ENCODE measurements at regions not wholly inside any gene's neighbourhood (a gene's known extent, or its start where the extent isn't known, plus 50 kb on each side); places are given as distances from the start of the nearest gene placed in this dataset.

DNA sequence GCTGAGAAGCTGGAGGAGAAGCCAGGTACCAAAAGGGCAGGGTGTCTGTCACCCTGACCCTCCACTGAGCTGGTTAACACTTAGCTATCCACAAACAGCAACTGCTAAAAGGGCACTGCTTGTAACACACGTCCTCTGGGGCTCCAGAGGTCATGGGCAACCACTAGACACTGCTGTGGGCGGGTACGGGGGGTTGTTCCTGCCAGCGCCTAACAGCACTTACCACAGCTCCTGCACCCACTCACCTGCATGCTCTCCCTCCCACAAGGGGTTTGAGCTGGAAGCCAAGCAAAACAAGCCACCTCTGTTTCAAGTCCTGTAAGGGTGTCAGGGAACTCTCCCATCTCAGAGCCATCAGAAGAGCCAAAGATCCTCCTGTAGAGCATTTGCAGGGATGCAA is 407.6 kb downstream of the MFSD1 start:
- ATAC-seq (replicated peaks in 1 of 2) (no peak), DNase-seq (no peak)
- H3K27ac Mint-ChIP-seq, result no peak overlapping the region
- no peak overlapping the region for H3K4me3 Mint-ChIP-seq
- H3K27me3 Mint-ChIP-seq (ENCODE audit: low read depth), result no peaks in the 10 kb centered on the region
- no peaks in the 10 kb centered on the region for H3K36me3 Mint-ChIP-seq (ENCODE audit: insufficient read depth in 2 of 2)
- no peaks in the 10 kb centered on the region for H3K4me1 Mint-ChIP-seq (ENCODE audit: low read depth)
- peaks cover 5 to 7% of the 10 kb centered on the region in 2 donors for H3K9me3 Mint-ChIP-seq

DNA sequence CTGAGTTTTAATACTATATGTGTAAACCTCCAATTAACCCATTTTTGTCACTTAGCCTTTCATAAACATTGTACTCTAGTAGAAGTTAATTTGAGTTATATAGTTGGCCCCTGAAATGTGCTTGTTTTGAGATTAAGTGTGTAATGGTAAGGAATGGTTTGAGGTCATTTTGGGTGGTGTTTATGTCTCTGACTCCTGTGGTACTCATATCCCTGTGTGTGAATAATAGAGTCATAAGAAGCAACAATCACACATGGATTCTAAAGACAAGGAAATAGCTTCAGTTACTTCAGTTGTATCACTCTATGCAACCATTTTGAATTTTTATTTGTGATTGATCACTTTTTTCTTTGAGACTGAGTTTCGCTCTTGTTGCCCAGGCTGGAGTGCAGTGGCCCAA is 408.5 kb downstream of the MFSD1 start:
- Mint-ChIP-seq H3K27ac (no peak overlapping the region), H3K36me3 (ENCODE audit: insufficient read depth in 2 of 2) (no peaks in the 10 kb centered on the region), H3K9me3 (peaks cover 5 to 7% of the 10 kb centered on the region in 2 donors), H3K4me1 (ENCODE audit: low read depth) (no peaks in the 10 kb centered on the region), H3K4me3 (no peak overlapping the region), H3K27me3 (ENCODE audit: low read depth) (no peaks in the 10 kb centered on the region)
- ATAC-seq (replicated peaks in 1 of 2), result no peak
- DNase-seq, result no peak

DNA sequence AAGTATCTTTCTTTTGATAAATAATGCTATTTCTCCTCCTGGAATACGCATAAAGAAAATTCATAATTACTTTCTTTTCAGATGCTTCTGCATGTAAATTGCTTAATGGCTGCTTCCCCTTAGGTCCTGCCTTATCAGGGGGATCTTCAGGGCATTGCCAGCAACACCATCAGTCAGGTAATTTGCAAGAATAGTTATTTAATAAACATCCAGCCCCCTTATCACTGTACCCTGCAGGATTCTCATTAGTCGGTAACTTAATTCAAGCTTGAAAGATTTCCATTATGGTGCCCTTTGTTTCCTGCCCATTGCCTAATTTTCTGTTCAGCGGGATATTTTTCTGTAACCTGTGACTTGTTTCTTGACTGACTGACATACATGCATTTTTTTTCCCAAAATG is 414.5 kb downstream of the MFSD1 start:
- no peak for DNase-seq
- Mint-ChIP-seq H3K4me3 (no peak overlapping the region), H3K27me3 (ENCODE audit: low read depth) (peaks cover 5% of the 10 kb centered on the region), H3K36me3 (ENCODE audit: insufficient read depth in 2 of 2) (no peaks in the 10 kb centered on the region), H3K9me3 (no peaks in the 10 kb centered on the region), H3K27ac (no peak overlapping the region), H3K4me1 (ENCODE audit: low read depth) (no peaks in the 10 kb centered on the region)
- ATAC-seq (replicated peaks in 1 of 2), result no peak

DNA sequence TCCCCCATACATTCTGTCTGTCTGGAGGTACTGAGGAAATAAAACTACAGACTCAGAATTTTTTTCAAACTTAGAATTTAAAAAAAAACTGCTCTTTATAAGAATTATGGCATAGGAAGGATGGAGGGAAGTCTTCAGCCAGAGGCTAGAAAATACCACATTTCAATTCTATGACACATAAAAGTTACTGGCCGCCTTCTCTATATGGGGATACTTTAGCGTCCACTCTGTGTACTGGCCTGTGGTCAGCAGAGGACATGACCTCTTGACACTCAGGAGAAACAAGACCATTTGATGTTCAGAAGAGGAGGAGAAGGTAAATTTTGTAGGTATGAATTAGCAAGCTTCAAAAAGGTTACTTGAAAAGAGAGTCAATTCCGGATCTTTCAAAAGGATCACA is 417.4 kb downstream of the MFSD1 start:
- H3K36me3 Mint-ChIP-seq (ENCODE audit: insufficient read depth in 2 of 2), result no peaks in the 10 kb centered on the region
- H3K4me1 Mint-ChIP-seq (ENCODE audit: low read depth), result no peaks in the 10 kb centered on the region
- no peak overlapping the region for H3K27ac Mint-ChIP-seq
- ATAC-seq (replicated peaks in 1 of 2), result no peak
- DNase-seq, result no peak
- peaks cover 5% of the 10 kb centered on the region for H3K27me3 Mint-ChIP-seq (ENCODE audit: low read depth)
- H3K4me3 Mint-ChIP-seq, result no peak overlapping the region
- H3K9me3 Mint-ChIP-seq, result no peaks in the 10 kb centered on the region

DNA sequence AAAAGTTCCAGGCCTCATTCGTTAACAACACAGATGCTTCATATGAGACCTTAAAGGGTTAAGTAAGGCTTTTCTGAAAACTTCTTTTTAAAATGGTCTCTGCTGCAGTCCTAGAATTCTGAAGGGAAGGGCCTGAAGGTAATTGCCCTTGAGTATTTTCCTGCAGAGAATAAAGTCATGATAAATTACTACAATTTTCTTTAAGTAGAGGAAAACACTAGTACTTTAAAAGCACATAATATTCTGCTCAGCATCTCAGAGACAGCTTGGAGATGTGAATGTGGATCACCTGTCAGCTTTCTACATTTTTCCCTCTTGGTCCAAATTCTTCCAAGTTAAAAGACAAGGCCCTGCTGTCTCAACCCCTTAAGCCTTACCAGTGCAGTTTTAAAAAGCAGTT is 419.5 kb downstream of the MFSD1 start:
- H3K4me3 Mint-ChIP-seq, result no peak overlapping the region
- peaks cover 5% of the 10 kb centered on the region for H3K27me3 Mint-ChIP-seq (ENCODE audit: low read depth)
- DNase-seq (no peak), ATAC-seq (replicated peaks in 1 of 2) (no peak)
- H3K36me3 Mint-ChIP-seq (ENCODE audit: insufficient read depth in 2 of 2), result no peaks in the 10 kb centered on the region
- H3K4me1 Mint-ChIP-seq (ENCODE audit: low read depth), result no peaks in the 10 kb centered on the region
- H3K9me3 Mint-ChIP-seq, result no peaks in the 10 kb centered on the region
- no peak overlapping the region for H3K27ac Mint-ChIP-seq

DNA sequence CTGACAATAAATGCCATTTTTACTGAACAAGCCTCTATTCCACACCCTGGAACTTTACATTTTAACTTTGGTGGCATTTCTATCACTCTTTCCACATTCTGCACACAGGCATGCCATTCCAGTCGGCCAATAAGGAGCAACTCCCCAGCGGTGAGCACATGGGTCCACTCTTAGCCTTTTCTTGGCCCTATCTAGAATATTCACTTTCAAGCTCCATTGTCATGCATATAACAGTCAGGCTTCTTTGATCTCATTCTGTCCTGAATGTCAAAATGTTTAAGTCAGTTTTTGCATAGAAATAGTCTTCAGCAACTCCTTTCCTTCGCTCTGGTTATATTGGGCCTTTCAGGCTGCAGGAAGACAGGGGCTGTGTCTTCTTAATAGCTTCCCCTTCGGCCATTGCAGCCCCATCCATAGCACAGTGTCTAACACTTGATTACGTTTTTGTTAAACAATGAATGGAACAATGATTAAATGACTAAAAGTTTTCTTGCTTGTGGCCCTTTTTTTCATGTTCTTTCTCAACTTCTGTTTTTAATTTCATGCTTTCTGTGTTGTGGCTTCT is 427.3 kb downstream of the MFSD1 start:
- ATAC-seq (replicated peaks in 1 of 2), result no peak

DNA sequence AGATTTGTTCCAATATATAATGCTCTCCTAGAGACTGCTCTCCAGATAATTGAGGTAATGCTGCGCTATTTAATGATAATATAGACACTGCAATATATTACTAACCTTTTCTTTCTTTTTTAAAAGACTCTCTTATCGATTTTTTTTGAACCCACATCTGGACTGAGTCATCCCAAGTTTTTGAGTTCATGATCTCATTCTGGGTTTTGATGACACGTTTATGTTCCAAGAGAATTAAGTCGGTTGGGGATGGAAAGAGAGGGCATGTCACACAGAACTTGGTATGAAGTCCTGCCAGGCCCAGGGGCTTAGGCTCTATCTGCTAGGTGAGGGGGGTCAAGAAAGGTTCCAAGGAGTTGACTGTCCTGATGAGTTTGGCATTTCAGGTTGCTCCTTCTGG is 431.1 kb downstream of the MFSD1 start:
- H3K27ac Mint-ChIP-seq, result no peak overlapping the region
- ATAC-seq (replicated peaks in 1 of 2) (no peak), DNase-seq (no peak)
- H3K4me1 Mint-ChIP-seq (ENCODE audit: low read depth), result no peaks in the 10 kb centered on the region
- peaks cover 3 to 4% of the 10 kb centered on the region in 2 donors for H3K9me3 Mint-ChIP-seq
- H3K27me3 Mint-ChIP-seq (ENCODE audit: low read depth), result peaks cover 1% of the 10 kb centered on the region
- H3K36me3 Mint-ChIP-seq (ENCODE audit: insufficient read depth in 2 of 2), result no peaks in the 10 kb centered on the region
- H3K4me3 Mint-ChIP-seq, result no peak overlapping the region

More for the DNA sequence above, 427.3 kb downstream of the MFSD1 start:
- Mint-ChIP-seq H3K36me3 (ENCODE audit: insufficient read depth in 2 of 2) (no peaks in the 10 kb centered on the region), H3K9me3 (peaks cover 4% of the 10 kb centered on the region in 2 donors), H3K27me3 (ENCODE audit: low read depth) (no peaks in the 10 kb centered on the region), H3K27ac (no peak overlapping the region), H3K4me3 (no peak overlapping the region), H3K4me1 (ENCODE audit: low read depth) (no peaks in the 10 kb centered on the region)
- DNase-seq, result no peak

DNA sequence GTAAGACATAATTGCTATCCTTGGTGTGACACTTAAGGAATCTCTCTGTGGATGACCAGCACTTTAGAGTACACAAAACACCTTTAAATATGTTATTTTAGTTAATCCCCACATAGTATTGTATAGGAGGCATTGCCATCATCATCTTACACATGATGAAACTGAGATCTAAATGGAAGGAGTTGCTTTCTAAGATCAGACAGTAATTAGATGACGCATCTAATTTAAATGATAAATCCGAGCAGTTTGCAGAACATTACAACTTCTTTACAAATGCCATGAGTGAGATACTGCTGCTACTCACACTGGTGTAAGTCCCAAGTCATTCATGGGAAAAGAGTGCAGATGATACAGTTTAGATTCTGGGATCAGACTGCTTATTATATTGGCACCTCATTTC is 431.9 kb downstream of the MFSD1 start:
- Mint-ChIP-seq H3K36me3 (ENCODE audit: insufficient read depth in 2 of 2) (no peaks in the 10 kb centered on the region), H3K27me3 (ENCODE audit: low read depth) (peaks cover 9% of the 10 kb centered on the region), H3K9me3 (peaks cover 3 to 4% of the 10 kb centered on the region in 2 donors), H3K4me1 (ENCODE audit: low read depth) (no peaks in the 10 kb centered on the region), H3K27ac (no peak overlapping the region), H3K4me3 (no peak overlapping the region)
- DNase-seq, result no peak
- ATAC-seq (replicated peaks in 1 of 2), result no peak

DNA sequence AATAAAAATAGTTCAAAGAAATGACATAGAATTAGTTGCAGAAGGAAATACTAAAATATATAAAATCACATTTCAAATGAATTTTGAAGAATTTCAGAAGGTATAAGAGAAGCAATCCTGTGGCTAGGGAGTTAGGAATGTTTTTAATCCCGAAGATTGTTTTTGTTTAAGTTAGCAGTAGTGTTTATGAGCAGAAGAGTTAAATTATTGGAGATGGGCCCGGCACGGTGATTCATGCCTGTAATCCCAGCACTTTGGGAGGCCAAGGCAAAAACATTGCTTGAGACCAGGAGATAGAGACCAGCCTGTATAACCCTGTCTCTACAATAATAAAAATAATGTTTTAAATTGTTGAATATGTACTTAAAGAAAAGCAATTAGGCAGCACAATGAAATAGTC is 432.5 kb downstream of the MFSD1 start:
- DNase-seq (no peak), ATAC-seq (replicated peaks in 1 of 2) (no peak)
- Mint-ChIP-seq H3K27me3 (ENCODE audit: low read depth) (peaks cover 11% of the 10 kb centered on the region), H3K4me1 (ENCODE audit: low read depth) (no peaks in the 10 kb centered on the region), H3K9me3 (peaks cover 3 to 4% of the 10 kb centered on the region in 2 donors), H3K27ac (no peak overlapping the region), H3K36me3 (ENCODE audit: insufficient read depth in 2 of 2) (no peaks in the 10 kb centered on the region), H3K4me3 (no peak overlapping the region)

DNA sequence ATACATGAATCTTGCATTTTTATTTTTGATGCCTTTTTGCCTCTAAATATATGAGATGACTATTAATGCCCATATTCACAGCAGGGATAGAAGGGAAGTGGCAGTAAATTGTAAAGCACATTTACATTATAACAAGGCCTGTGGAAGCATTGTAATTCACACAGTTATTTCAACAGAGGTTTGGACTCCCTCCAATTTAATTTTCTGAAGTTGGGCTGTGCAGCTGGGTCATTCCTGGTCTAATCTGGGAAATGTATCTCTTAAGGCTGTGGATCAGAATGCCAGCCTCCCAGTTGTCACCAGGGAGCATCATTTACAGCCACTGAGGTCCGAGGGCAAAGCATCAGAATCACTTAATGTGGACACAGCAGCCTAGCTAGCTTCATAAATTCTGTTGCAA is 434.5 kb downstream of the MFSD1 start:
- H3K4me1 Mint-ChIP-seq (ENCODE audit: low read depth), result no peaks in the 10 kb centered on the region
- no peak overlapping the region for H3K4me3 Mint-ChIP-seq
- DNase-seq, result no peak
- H3K36me3 Mint-ChIP-seq (ENCODE audit: insufficient read depth in 2 of 2), result no peaks in the 10 kb centered on the region
- no peak overlapping the region for H3K27ac Mint-ChIP-seq
- ATAC-seq (replicated peaks in 1 of 2), result no peak
- H3K9me3 Mint-ChIP-seq, result peaks cover 0 to 1% of the 10 kb centered on the region in 2 donors
- H3K27me3 Mint-ChIP-seq (ENCODE audit: low read depth), result peaks cover 11% of the 10 kb centered on the region

DNA sequence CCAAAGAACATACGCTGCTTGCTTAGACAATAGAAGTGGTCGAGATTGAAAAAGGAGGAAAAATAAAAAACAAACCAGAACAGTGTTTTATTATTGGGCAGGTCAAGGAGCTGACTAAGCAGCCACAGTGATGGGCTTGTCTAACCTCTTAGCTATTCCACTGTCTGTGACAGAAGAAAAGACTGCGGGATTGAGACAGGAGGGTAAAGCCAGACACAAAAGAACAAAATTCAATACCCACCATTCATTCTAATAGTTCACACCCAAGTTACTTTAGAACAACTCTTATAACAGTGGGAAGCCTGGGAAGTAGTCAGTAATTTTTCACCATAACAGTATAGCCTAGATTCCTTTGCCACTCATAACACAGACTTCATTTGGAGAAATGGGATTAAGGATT is 435.4 kb downstream of the MFSD1 start:
- H3K9me3 Mint-ChIP-seq, result peaks cover 2 to 6% of the 10 kb centered on the region in 2 donors
- no peak for ATAC-seq (replicated peaks in 1 of 2)
- H3K4me3 Mint-ChIP-seq, result no peak overlapping the region

DNA sequence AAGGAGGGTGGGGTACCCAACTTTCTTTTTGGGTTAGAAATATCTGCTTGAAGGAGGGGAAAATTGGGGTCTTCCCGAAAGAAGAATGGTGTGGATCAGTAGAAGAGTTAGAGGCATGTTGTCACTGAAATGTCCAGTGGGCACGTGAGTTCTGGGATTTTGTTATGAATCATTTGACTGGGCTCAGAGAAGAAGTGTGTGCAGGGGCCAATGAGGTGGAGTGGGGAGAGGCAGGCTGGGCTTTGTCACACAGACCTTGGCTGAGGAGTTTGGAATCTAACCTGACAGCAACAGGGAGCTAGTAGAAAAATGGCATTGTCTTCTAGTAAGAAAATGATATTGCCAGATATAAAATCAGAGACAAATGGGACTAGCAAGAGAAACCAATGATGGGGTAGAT is 436.8 kb downstream of the MFSD1 start:
- no peak overlapping the region for H3K27ac Mint-ChIP-seq
- peaks cover 2 to 6% of the 10 kb centered on the region in 2 donors for H3K9me3 Mint-ChIP-seq
- DNase-seq (no peak), ATAC-seq (replicated peaks in 1 of 2) (no peak)
- H3K4me1 Mint-ChIP-seq (ENCODE audit: low read depth), result no peaks in the 10 kb centered on the region
- no peaks in the 10 kb centered on the region for H3K36me3 Mint-ChIP-seq (ENCODE audit: insufficient read depth in 2 of 2)
- peaks cover 11% of the 10 kb centered on the region for H3K27me3 Mint-ChIP-seq (ENCODE audit: low read depth)
- H3K4me3 Mint-ChIP-seq, result no peak overlapping the region

More for the DNA sequence above, 435.4 kb downstream of the MFSD1 start:
- DNase-seq, result no peak
- Mint-ChIP-seq H3K27me3 (ENCODE audit: low read depth) (peaks cover 11% of the 10 kb centered on the region), H3K27ac (no peak overlapping the region), H3K4me1 (ENCODE audit: low read depth) (no peaks in the 10 kb centered on the region), H3K36me3 (ENCODE audit: insufficient read depth in 2 of 2) (no peaks in the 10 kb centered on the region)

DNA sequence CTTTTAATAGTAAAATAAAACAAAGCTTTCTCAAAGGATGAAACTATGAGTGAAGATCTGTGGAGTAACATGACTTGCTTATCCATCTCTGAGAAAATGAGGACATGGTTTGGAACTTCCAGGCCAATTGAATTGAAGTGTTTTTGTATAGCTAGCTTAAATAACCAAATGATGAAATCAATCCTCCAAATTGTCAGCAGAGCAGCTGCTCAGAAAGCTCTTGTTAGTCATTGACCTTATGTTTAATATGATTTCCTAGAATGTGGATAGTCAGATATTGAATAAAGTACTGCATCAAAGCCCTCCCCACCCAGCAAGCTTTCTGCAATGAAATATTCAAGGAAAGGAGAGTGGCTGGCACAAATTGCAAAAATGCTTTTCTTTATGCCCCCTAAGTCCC is 437.2 kb downstream of the MFSD1 start:
- no peak overlapping the region for H3K4me3 Mint-ChIP-seq
- ATAC-seq (replicated peaks in 1 of 2) (no peak), DNase-seq (no peak)
- H3K27ac Mint-ChIP-seq, result no peak overlapping the region
- H3K36me3 Mint-ChIP-seq (ENCODE audit: insufficient read depth in 2 of 2), result no peaks in the 10 kb centered on the region
- H3K4me1 Mint-ChIP-seq (ENCODE audit: low read depth), result no peaks in the 10 kb centered on the region
- H3K9me3 Mint-ChIP-seq, result peaks cover 2 to 6% of the 10 kb centered on the region in 2 donors
- peaks cover 11% of the 10 kb centered on the region for H3K27me3 Mint-ChIP-seq (ENCODE audit: low read depth)

DNA sequence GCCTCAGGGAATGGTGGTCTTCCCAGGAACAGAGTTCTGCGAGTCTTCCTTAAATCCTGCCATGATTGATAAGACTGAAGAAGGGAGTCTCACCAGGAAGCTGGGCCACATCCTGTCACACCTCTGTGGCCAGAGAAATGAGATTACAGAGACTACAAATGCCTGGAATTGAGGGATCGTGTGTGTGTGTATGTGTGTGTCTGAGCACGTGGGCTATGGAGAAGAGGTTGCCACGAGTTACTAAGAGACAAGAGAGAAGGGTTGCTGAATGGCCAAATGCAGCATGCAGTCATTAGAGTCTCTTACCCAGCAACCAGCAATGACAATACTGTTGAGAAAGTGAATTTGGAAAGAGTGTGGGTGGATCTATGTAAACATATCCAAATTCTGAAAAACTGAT is 443.1 kb downstream of the MFSD1 start:
- H3K9me3 Mint-ChIP-seq, result peaks cover 2 to 6% of the 10 kb centered on the region in 2 donors
- no peaks in the 10 kb centered on the region for H3K36me3 Mint-ChIP-seq (ENCODE audit: insufficient read depth in 2 of 2)
- no peak overlapping the region for H3K4me3 Mint-ChIP-seq
- H3K27ac Mint-ChIP-seq, result no peak overlapping the region
- DNase-seq (no peak), ATAC-seq (replicated peaks in 1 of 2) (no peak)
- H3K4me1 Mint-ChIP-seq (ENCODE audit: low read depth), result no peaks in the 10 kb centered on the region
- no peaks in the 10 kb centered on the region for H3K27me3 Mint-ChIP-seq (ENCODE audit: low read depth)

All from activated T-cell treated with anti-CD3 and anti-CD28 coated beads, Interleukin-2, amount 50 U/mL, for 72 hours (primary cell).